ENCODE measurements at regions not wholly inside any gene's neighbourhood (a gene's known extent, or its start where the extent isn't known, plus 50 kb on each side); places are given as distances from the start of the nearest gene placed in this dataset.

DNA sequence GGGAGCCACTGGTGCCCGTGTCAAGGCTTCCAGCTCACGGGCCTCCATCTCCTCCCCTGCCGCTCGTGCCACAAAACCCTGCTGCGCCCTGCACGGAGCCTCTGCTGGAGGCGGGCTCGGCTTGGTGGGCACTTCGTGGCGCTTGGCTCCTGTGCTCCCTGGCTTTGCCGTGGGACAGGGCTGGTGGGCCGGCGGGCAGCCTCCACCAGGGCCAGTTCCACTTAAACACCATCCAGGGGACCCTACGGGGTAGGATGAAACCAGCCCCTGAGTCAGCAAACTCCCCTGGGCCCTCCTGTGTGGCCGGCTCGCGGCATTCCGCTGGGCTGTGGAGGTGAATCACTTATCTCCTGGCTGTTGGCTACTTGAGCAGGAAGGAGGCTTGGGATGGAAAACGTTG is 1304.6 kb downstream of the BRD1 start:
- Histone ChIP-seq H3K4me3 (no peak overlapping the region), H3K27ac (no peak overlapping the region)
- no peak for DNase-seq (ENCODE audit: low spot score)
- TF ChIP-seq, protein P1, sequence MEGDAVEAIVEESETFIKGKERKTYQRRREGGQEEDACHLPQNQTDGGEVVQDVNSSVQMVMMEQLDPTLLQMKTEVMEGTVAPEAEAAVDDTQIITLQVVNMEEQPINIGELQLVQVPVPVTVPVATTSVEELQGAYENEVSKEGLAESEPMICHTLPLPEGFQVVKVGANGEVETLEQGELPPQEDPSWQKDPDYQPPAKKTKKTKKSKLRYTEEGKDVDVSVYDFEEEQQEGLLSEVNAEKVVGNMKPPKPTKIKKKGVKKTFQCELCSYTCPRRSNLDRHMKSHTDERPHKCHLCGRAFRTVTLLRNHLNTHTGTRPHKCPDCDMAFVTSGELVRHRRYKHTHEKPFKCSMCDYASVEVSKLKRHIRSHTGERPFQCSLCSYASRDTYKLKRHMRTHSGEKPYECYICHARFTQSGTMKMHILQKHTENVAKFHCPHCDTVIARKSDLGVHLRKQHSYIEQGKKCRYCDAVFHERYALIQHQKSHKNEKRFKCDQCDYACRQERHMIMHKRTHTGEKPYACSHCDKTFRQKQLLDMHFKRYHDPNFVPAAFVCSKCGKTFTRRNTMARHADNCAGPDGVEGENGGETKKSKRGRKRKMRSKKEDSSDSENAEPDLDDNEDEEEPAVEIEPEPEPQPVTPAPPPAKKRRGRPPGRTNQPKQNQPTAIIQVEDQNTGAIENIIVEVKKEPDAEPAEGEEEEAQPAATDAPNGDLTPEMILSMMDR (IDR thresholded peaks at IDR 0.05) = no peak

DNA sequence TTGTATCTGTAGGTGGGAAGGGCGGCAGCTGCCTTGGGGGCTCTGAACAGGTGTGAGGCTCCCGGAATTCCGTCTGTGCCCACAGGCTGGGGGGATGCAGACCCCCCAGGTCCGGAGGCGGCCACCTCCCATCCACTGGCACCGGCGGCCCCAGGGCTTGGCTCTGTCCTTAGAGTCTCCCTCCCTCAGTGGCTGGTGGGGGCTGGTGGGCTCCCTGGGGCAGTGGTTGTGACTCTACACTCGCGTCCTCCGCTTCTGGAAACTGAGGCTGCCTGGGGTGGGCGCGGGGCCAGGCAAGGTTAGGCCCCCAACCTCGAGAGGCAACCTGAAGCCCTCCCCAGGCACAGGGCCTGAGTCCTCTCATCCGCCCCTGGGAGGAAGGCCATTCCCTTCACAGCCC is 1305.4 kb downstream of the BRD1 start:
- no peak for DNase-seq (ENCODE audit: low spot score)
- no peak overlapping the region for H3K4me3 ChIP-seq
- no peak overlapping the region for H3K27ac ChIP-seq
- TF ChIP-seq, protein P1 (IDR thresholded peaks at IDR 0.05) = no peak

DNA sequence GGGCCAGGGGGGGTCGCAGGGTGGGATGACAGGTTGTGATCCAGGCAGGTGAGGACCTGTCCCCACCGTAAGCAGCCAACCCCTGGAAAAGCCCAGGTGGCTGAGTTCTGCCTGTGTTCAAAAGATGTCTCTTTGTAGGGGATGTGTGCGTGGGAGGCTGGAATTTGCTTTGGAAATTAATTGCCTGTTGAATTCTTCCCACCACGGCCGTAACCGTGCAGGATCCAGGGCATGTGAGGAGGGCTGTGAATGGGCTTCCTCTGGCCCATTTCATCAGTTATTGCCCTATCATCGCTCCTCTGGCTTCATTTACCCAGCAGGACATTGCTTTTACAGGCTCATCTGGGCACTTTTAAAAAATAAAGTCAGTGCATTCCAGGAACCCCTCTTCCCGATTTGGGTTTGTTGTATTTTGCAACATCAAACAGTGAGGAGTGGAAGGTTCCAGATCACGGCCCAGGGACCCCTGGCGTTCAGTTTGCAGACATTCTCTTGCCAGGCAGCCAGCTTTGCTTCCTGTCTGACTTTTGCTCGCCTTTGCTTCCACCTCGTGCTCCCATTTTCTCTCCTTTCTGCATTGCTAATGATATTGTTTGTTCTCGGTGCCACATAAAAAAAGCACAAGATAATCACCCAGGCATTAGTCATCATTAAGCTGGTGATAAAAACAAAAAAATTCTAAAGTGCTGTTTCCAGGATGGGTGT is 1306.6 kb downstream of the BRD1 start:
- DNase-seq (ENCODE audit: low spot score) = no peak
- H3K4me3 ChIP-seq = no peak overlapping the region
- TF ChIP-seq, protein P1 (IDR thresholded peaks at IDR 0.05) = no peak
- no peak overlapping the region for H3K27ac ChIP-seq

DNA sequence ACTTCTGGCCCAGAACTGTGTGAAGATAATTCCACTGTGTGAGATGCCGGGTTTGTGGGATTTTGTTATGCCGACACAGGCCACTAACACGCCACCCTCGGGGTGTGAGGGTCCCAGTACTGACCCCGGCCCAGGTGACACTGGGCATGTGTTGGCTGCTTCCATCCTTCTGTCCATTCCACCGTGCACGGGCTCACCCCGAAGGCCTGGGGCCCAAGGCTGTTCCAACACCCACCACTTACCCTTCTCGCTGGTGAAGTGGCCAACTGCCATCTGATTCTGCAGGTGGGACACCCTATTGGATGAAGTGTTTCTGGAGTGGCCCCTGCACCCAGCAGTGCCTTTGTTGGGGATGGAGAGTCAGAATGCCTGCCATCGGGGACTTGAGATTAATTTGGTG is 1307.5 kb downstream of the BRD1 start:
- TF ChIP-seq, protein P1 (IDR thresholded peaks at IDR 0.05) = no peak
- Histone ChIP-seq H3K4me3 (no peak overlapping the region), H3K27ac (no peak overlapping the region)
- DNase-seq (ENCODE audit: low spot score) = no peak

DNA sequence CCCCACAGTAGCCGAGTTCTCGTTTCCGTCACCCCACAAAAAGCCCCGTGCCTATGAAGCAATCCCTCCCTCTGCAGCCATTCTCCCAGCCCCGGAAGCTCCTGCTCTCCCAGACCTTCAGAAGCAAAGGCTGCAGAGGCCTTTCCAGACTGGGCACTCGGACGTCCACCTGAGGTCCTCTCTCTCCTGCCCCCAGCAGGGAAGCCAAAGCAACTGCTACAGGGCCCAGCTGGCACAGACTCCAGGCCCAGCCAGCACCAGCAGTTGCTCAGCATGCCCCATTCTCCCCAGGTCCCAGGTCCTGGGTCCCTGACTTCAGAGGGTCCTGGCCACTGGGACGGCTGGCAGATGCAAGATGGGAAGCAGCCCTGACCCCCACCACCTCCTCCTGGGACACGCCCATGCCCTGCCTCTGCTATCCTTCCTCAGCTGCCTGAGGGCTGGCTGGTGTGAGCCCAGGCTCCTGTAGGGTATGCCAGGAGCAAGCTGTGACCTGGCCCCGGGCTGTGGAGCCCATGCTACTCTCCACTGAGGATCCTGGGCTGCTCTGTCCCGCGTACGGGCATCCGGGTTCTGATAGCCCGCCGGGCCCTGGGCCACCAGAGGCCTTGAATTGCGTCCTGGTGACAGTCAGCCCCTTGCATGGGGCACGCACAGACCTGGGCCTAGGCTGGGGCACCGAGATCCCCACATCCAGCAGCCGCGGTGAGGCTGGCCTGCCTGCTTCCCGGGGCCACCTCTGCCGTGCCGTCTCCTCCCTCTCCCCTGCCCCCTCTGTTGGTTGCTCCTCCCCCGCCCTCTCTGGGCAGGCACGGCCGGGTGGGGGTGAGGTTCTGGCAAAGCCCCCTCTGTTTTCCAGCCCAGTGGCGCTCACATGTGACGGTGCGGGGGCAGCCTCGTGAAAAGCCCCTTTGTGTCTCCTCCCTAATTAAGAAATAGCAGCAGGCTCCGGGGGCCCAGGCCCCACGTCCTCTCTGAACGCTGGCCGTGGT is 1310.3 kb downstream of the BRD1 start:
- Histone ChIP-seq H3K27ac (no peak overlapping the region), H3K4me3 (no peak overlapping the region)
- TF ChIP-seq, protein P1 (IDR thresholded peaks at IDR 0.05) = no peak
- no peak for DNase-seq (ENCODE audit: low spot score)

DNA sequence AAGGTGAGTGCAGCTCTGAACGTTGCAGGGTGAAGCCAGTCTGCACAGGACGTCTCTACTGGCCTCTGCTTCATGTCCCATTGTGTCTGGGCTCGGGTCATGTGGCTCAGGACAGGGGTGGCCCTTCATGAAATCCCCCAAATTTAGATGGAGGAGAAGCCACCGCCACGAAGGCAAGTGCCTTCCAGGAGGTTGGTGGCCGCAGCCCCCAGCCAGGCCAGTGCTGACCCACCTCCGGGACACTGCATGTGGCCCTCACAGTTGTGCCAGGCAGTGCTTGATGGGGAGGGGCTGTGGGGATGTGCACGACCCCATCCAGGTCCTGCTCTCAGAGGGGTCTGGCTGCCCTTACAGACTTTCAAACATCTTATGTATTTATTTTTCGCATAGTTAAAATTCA is 1311.1 kb downstream of the BRD1 start:
- H3K27ac ChIP-seq = no peak overlapping the region
- DNase-seq (ENCODE audit: low spot score) = no peak
- no peak overlapping the region for H3K4me3 ChIP-seq
- TF ChIP-seq, protein P1 (IDR thresholded peaks at IDR 0.05) = no peak
